ENCODE measurements at regions not wholly inside any gene's neighbourhood (a gene's known extent, or its start where the extent isn't known, plus 50 kb on each side); places are given as distances from the start of the nearest gene placed in this dataset.

- no peaks in the 10 kb centered on the region for H3K36me3 ChIP-seq (ENCODE audit: control insufficient read depth, insufficient read depth, low read length)
- H3K27ac ChIP-seq (ENCODE audit: insufficient read depth, low read length, poor library complexity, severe bottlenecking) = no peak overlapping the region
- H3K4me1 ChIP-seq (ENCODE audit: control insufficient read depth, insufficient read depth, low read length, poor library complexity, severe bottlenecking) = no peaks in the 10 kb centered on the region
- no peaks in the 10 kb centered on the region for H3K9me3 ChIP-seq (ENCODE audit: control insufficient read depth, low read length)
- H3K27me3 ChIP-seq (replicated peaks; ENCODE audit: control insufficient read depth, insufficient read depth, low read length, poor library complexity, severe bottlenecking) = no peaks in the 10 kb centered on the region
- DNase-seq = no peak
- no peak overlapping the region for H3K4me3 ChIP-seq (ENCODE audit: insufficient read depth, low read depth, low read length, poor library complexity, severe bottlenecking)
These were observed 228.0 kb downstream of the TOMM20 start for GRCh38 chr1:234900595-234900994.

DNA sequence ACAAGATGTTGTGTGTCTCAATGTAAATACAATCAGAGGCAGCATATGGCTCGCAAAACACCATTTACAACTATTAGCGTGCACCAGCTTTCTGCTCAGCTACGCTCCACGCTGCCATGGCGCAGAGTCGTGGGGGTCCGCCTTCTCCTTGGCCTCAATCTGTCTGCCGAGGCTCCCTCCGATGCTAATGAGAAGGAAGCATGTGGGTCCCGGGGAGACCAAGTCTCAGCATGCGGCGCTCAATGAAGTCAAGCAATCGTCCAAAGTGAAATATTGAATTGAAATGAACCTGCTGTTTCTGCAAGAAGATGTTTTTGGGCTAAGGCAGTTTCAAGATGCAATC, 228.9 kb downstream of the TOMM20 start:
- Histone ChIP-seq H3K4me1 (ENCODE audit: control insufficient read depth, insufficient read depth, low read length, poor library complexity, severe bottlenecking) (no peaks in the 10 kb centered on the region), H3K27ac (ENCODE audit: insufficient read depth, low read length, poor library complexity, severe bottlenecking) (no peak overlapping the region)
- no peak for DNase-seq

DNA sequence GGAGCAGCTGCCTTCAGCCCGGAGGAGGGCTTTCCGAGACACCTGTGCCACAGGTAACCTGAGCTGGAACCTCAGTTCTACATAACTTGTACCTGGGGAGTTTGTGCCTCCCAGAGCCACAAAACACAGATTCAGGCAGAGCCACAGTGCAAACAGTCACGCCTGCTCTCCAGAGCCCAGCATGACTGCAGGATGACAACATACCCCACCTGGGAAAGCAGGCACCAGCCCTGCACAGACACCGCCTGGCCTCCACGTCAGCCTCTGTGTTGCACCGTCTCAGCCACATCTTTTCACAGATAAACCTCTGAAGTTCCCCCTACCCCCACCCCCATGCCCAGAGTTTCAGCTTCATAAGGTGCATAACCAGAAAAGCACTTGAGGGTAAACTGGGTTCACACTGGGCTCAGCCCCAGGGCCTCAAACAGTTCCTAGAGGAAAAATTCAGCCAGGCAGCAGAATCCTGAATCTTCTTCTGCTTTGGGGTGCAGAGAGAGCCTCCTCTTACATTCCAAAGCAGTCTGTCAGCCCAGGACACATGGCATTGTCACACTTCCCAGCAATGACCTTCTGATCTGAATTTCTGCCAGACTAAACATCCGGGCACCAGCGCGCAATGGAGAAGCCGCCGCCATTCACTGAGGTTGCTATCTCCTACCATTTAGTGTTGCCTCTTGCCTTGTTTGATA, 229.5 kb downstream of the TOMM20 start:
- H3K9me3 ChIP-seq (ENCODE audit: control insufficient read depth, low read length) = no peaks in the 10 kb centered on the region
- peaks cover 3% of the 10 kb centered on the region for H3K4me1 ChIP-seq (ENCODE audit: control insufficient read depth, insufficient read depth, low read length, poor library complexity, severe bottlenecking)
- no peaks in the 10 kb centered on the region for H3K27me3 ChIP-seq (replicated peaks; ENCODE audit: control insufficient read depth, insufficient read depth, low read length, poor library complexity, severe bottlenecking)
- no peak overlapping the region for H3K27ac ChIP-seq (ENCODE audit: insufficient read depth, low read length, poor library complexity, severe bottlenecking)
- H3K4me3 ChIP-seq (ENCODE audit: insufficient read depth, low read depth, low read length, poor library complexity, severe bottlenecking) = no peak overlapping the region
- H3K36me3 ChIP-seq (ENCODE audit: control insufficient read depth, insufficient read depth, low read length) = no peaks in the 10 kb centered on the region
- DNase-seq = no peak

More for the DNA sequence above, 228.9 kb downstream of the TOMM20 start:
- Histone ChIP-seq H3K27me3 (replicated peaks; ENCODE audit: control insufficient read depth, insufficient read depth, low read length, poor library complexity, severe bottlenecking) (no peaks in the 10 kb centered on the region), H3K9me3 (ENCODE audit: control insufficient read depth, low read length) (no peaks in the 10 kb centered on the region), H3K4me3 (ENCODE audit: insufficient read depth, low read depth, low read length, poor library complexity, severe bottlenecking) (no peak overlapping the region), H3K36me3 (ENCODE audit: control insufficient read depth, insufficient read depth, low read length) (no peaks in the 10 kb centered on the region)

- Histone ChIP-seq H3K4me1 (ENCODE audit: control insufficient read depth, insufficient read depth, low read length, poor library complexity, severe bottlenecking) (peaks cover 5% of the 10 kb centered on the region), H3K27ac (ENCODE audit: insufficient read depth, low read length, poor library complexity, severe bottlenecking) (no peak overlapping the region), H3K27me3 (replicated peaks; ENCODE audit: control insufficient read depth, insufficient read depth, low read length, poor library complexity, severe bottlenecking) (no peaks in the 10 kb centered on the region), H3K9me3 (ENCODE audit: control insufficient read depth, low read length) (no peaks in the 10 kb centered on the region), H3K4me3 (ENCODE audit: insufficient read depth, low read depth, low read length, poor library complexity, severe bottlenecking) (no peak overlapping the region), H3K36me3 (ENCODE audit: control insufficient read depth, insufficient read depth, low read length) (no peaks in the 10 kb centered on the region)
- no peak for DNase-seq
These were observed 230.1 kb downstream of the TOMM20 start for GRCh38 chr1:234898455-234899033.

GRCh38 chr1:234897754-234898454, 230.7 kb downstream of the TOMM20 start:
- Histone ChIP-seq H3K27me3 (replicated peaks; ENCODE audit: control insufficient read depth, insufficient read depth, low read length, poor library complexity, severe bottlenecking) (no peaks in the 10 kb centered on the region), H3K36me3 (ENCODE audit: control insufficient read depth, insufficient read depth, low read length) (no peaks in the 10 kb centered on the region), H3K4me1 (ENCODE audit: control insufficient read depth, insufficient read depth, low read length, poor library complexity, severe bottlenecking) (peaks cover 5% of the 10 kb centered on the region), H3K4me3 (ENCODE audit: insufficient read depth, low read depth, low read length, poor library complexity, severe bottlenecking) (no peak overlapping the region), H3K9me3 (ENCODE audit: control insufficient read depth, low read length) (no peaks in the 10 kb centered on the region), H3K27ac (ENCODE audit: insufficient read depth, low read length, poor library complexity, severe bottlenecking) (no peak overlapping the region)
- no peak for DNase-seq

GRCh38 chr1:234897390-234897749, 231.3 kb downstream of the TOMM20 start:
- H3K4me1 ChIP-seq (ENCODE audit: control insufficient read depth, insufficient read depth, low read length, poor library complexity, severe bottlenecking) = peaks cover 5% of the 10 kb centered on the region
- no peak overlapping the region for H3K4me3 ChIP-seq (ENCODE audit: insufficient read depth, low read depth, low read length, poor library complexity, severe bottlenecking)
- no peaks in the 10 kb centered on the region for H3K9me3 ChIP-seq (ENCODE audit: control insufficient read depth, low read length)
- no peaks in the 10 kb centered on the region for H3K36me3 ChIP-seq (ENCODE audit: control insufficient read depth, insufficient read depth, low read length)
- H3K27ac ChIP-seq (ENCODE audit: insufficient read depth, low read length, poor library complexity, severe bottlenecking) = no peak overlapping the region
- no peaks in the 10 kb centered on the region for H3K27me3 ChIP-seq (replicated peaks; ENCODE audit: control insufficient read depth, insufficient read depth, low read length, poor library complexity, severe bottlenecking)
- DNase-seq = no peak

DNA sequence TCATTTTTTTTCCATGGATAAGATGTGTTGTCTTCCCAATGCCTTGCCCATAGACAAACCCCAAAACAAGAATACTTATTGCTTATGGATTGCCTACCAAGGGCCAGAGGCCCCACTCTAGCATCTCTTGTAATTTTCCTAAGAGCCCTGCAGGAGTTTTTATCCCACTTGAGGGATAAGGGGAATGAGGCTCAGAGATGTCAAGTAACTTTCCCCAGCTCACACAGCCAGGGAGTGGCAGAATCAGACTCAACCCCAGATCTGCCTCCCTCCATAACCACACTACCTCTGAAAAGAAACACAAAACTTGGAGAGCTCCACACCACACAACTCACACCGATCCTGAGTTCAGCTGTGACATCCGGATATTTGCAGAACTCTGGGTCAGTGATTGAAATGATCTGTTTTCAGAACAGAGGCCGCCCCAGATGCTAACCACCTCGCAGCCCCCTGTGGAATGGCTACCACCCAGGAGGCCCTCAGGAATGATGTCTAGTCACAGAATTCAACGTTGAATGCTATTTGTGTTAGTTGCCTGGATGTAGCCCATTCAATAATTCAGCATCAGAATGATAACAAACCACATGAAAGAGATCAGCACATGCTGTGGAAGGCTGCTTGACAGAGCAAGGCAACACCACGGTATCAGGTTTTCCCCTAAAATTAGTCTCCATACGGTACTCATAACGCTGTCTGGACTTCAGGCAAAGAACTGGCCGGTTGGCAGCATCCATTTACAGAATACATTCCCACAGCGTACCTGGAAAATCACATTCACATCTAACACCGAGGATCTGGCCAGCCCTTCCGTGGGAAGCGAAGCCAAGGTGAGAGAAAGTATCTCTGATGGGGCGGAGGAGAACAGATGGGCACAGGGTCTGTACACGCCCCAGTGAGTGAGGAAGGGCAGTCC, 231.9 kb downstream of the TOMM20 start:
- no peaks in the 10 kb centered on the region for H3K27me3 ChIP-seq (replicated peaks; ENCODE audit: control insufficient read depth, insufficient read depth, low read length, poor library complexity, severe bottlenecking)
- no peak for DNase-seq
- H3K9me3 ChIP-seq (ENCODE audit: control insufficient read depth, low read length) = no peaks in the 10 kb centered on the region
- peaks cover 5% of the 10 kb centered on the region for H3K4me1 ChIP-seq (ENCODE audit: control insufficient read depth, insufficient read depth, low read length, poor library complexity, severe bottlenecking)
- H3K4me3 ChIP-seq (ENCODE audit: insufficient read depth, low read depth, low read length, poor library complexity, severe bottlenecking) = no peak overlapping the region
- H3K27ac ChIP-seq (ENCODE audit: insufficient read depth, low read length, poor library complexity, severe bottlenecking) = no peak overlapping the region
- H3K36me3 ChIP-seq (ENCODE audit: control insufficient read depth, insufficient read depth, low read length) = no peaks in the 10 kb centered on the region

DNA sequence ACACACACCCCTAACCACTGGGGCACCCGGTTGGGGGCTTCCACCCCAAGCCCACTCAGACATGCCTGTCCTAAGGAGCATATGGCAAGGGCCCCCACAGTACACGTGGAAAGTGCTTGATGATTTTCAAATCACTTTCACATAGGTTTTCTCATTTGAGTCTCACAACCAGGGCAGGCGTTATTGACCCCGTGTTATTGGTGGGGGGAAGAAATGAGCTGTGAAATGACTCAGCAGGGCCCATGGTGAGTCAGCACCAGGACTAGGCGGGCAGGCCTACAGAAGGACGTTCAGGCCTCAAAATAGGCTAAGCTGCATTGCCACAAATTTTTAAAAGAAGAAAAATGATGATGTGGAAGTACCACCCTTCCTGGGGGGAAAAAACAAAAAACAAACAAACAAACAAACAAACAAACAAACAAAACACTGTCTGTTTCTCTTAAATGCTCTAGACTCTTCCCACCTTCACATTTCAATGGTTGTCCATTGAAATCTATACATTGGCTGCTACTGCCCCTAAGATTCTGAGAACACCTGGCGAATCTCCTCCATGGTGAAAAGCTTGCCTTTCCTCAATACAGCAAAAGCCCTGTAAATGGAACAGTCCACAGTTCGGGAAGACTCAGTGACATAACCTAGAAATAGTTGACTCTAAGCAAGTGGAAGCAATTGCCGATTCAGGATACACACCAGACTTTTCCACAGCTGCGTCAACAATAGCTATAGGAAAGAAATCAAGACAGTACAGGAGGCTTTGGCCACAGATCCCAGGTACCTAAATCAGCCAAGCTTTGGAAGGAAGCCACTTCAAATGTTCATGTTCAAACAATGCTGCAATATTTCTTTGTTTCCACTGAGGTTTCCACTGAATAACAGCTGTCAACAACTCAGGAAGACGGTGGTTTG, 234.7 kb downstream of the TOMM20 start:
- H3K27ac ChIP-seq (ENCODE audit: insufficient read depth, low read length, poor library complexity, severe bottlenecking) = no peak overlapping the region

GRCh38 chr1:234893359-234893724, 235.3 kb downstream of the TOMM20 start:
- Histone ChIP-seq H3K4me1 (ENCODE audit: control insufficient read depth, insufficient read depth, low read length, poor library complexity, severe bottlenecking) (peaks cover 5% of the 10 kb centered on the region), H3K9me3 (ENCODE audit: control insufficient read depth, low read length) (no peaks in the 10 kb centered on the region), H3K36me3 (ENCODE audit: control insufficient read depth, insufficient read depth, low read length) (no peaks in the 10 kb centered on the region), H3K27ac (ENCODE audit: insufficient read depth, low read length, poor library complexity, severe bottlenecking) (no peak overlapping the region), H3K27me3 (replicated peaks; ENCODE audit: control insufficient read depth, insufficient read depth, low read length, poor library complexity, severe bottlenecking) (no peaks in the 10 kb centered on the region), H3K4me3 (ENCODE audit: insufficient read depth, low read depth, low read length, poor library complexity, severe bottlenecking) (no peak overlapping the region)
- no peak for DNase-seq

More for the DNA sequence above, 234.7 kb downstream of the TOMM20 start:
- Histone ChIP-seq H3K4me3 (ENCODE audit: insufficient read depth, low read depth, low read length, poor library complexity, severe bottlenecking) (no peak overlapping the region), H3K27me3 (replicated peaks; ENCODE audit: control insufficient read depth, insufficient read depth, low read length, poor library complexity, severe bottlenecking) (no peaks in the 10 kb centered on the region), H3K4me1 (ENCODE audit: control insufficient read depth, insufficient read depth, low read length, poor library complexity, severe bottlenecking) (peaks cover 5% of the 10 kb centered on the region), H3K9me3 (ENCODE audit: control insufficient read depth, low read length) (no peaks in the 10 kb centered on the region), H3K36me3 (ENCODE audit: control insufficient read depth, insufficient read depth, low read length) (no peaks in the 10 kb centered on the region)
- no peak for DNase-seq

All from effector memory CD4-positive, alpha-beta T cell (primary cell).